ENCODE measurements at regions not wholly inside any gene's neighbourhood (a gene's known extent, or its start where the extent isn't known, plus 50 kb on each side); places are given as distances from the start of the nearest gene placed in this dataset.

GRCh38 chr13:62643799-62644524 lies 1228.3 kb upstream of the PCDH20 start:
- H2BK15ac ChIP-seq (ENCODE audit: low read depth, low read length), result no peak overlapping the region
- H3K14ac ChIP-seq (replicated peaks; ENCODE audit: low read depth, low read length), result no peak overlapping the region
- H2AK9ac ChIP-seq (replicated peaks; ENCODE audit: low read depth, low read length, poor library complexity), result no peak overlapping the region
- no peak overlapping the region for H2BK20ac ChIP-seq (ENCODE audit: low read depth, low read length)
- H3K4me2 ChIP-seq (ENCODE audit: low read depth, low read length), result no peak overlapping the region
- H3K9me3 ChIP-seq (ENCODE audit: control insufficient read depth, insufficient read depth, low read length), result peaks cover 2% of the 10 kb centered on the region
- no peak overlapping the region for H3K23ac ChIP-seq (ENCODE audit: low read depth, low read length)
- no peak overlapping the region for H4K8ac ChIP-seq (ENCODE audit: low read depth in 2 of 2, low read length in 2 of 2)
- no peaks in the 10 kb centered on the region for H3K4me1 ChIP-seq (ENCODE audit: control insufficient read depth, insufficient read depth, low read length)
- dilution Hi-C loops (cut with HindIII; ENCODE audit: low sequenced_read_pairs, unreplicated experiment) (no loop called here), intact Hi-C loops (cut with micrococcal nuclease) (no loop called here), in situ Hi-C loops (cut with MboI; ENCODE audit: low sequenced_read_pairs) (no loop called here)
- H3K27me3 ChIP-seq (ENCODE audit: control insufficient read depth, insufficient read depth, low read length), result no peaks in the 10 kb centered on the region
- no peak overlapping the region for H3K4me3 ChIP-seq (ENCODE audit: insufficient read depth, low read depth, low read length)
- no TSS peak for BruUV-seq (replicated peaks)
- no peaks in the 10 kb centered on the region for H3K36me3 ChIP-seq (ENCODE audit: control insufficient read depth, insufficient read depth, low read length)
- no peak overlapping the region for H3K27ac ChIP-seq (ENCODE audit: insufficient read depth, low read length)
- ATAC-seq (ENCODE audit: low read depth), result no peak
- no peak overlapping the region for H2AK5ac ChIP-seq (ENCODE audit: low read depth, low read length)
- no peak overlapping the region for H2AFZ ChIP-seq (replicated peaks; ENCODE audit: low read length, poor library complexity)
- CTCF ChIA-PET, result no interaction called here
- no CpG with 5 or more reads among the region's 2 CpGs for WGBS, 2 experiments (ENCODE audit: extremely low coverage in 2 of 2, insufficient read length in 1 of 2)
- H4K91ac ChIP-seq (ENCODE audit: insufficient read depth, low read depth, low read length), result no peak overlapping the region
- POLR2A ChIA-PET (ENCODE audit: unreplicated experiment), result no interaction called here
- no peaks in the 10 kb centered on the region for H4K20me1 ChIP-seq (ENCODE audit: insufficient read depth, low read length)
- no peaks in the 10 kb centered on the region for H3K79me1 ChIP-seq (ENCODE audit: low read depth in 1 of 2, low read length in 2 of 2)
- no peaks in the 10 kb centered on the region for H3K9me1 ChIP-seq (ENCODE audit: insufficient read depth, low read length)
- no peak for DNase-seq
- H4K5ac ChIP-seq (ENCODE audit: low read depth, low read length), result no peak overlapping the region
- no peak overlapping the region for H3K56ac ChIP-seq (ENCODE audit: extremely low read depth, insufficient read depth, low read length)
- H2BK120ac ChIP-seq (ENCODE audit: low read depth, low read length), result no peak overlapping the region
- no peak overlapping the region for H2BK5ac ChIP-seq (ENCODE audit: low read depth, low read length, poor library complexity, severe bottlenecking)
- H3K4ac ChIP-seq (ENCODE audit: low read depth, low read length), result no peak overlapping the region
- no peak for TF ChIP-seq CTCF (conservative IDR thresholded peaks at IDR 0.05; ENCODE audit: low read depth, low read length)
- no peak for TF ChIP-seq RAD21 (IDR thresholded peaks at IDR 0.05; ENCODE audit: low read length)
- no peak for TF ChIP-seq RCOR1 (IDR thresholded peaks at IDR 0.05; ENCODE audit: insufficient replicate concordance, low read length)
- TF ChIP-seq MXI1 (IDR thresholded peaks at IDR 0.05; ENCODE audit: borderline replicate concordance, low read depth, low read length), result no peak
- TF ChIP-seq BHLHE40 (IDR thresholded peaks at IDR 0.05; ENCODE audit: low read depth, low read length), result no peak
- no peak for TF ChIP-seq USF2 (IDR thresholded peaks at IDR 0.05; ENCODE audit: low read depth, low read length)
- no peak overlapping the region for H3K18ac ChIP-seq (ENCODE audit: low read depth, low read length)
- no peak overlapping the region for H3K9ac ChIP-seq (ENCODE audit: low read depth, low read length)
